AG04449 (cell line): ENCODE measurements at regions not wholly inside any gene's neighbourhood (a gene's known extent, or its start where the extent isn't known, plus 50 kb on each side); places are given as distances from the start of the nearest gene placed in this dataset.

Source experiments
- CTCF ChIA-PET: fragments of 350-600 bp; formaldehyde crosslinking; extraction: SDS; loops from one replicate; lab custom pipeline; 2021; ENCODE audit warnings: antibody characterized with exemption; lab: Yijun Ruan, JAX
- POLR2A ChIA-PET: fragments of 400-600, 350-600 bp; formaldehyde crosslinking; extraction: SDS; loops from one replicate; lab custom pipeline; 2020; ENCODE audit warnings: antibody characterized with exemption, inconsistent platforms; lab: Yijun Ruan, JAX
- DNase-seq: peaks from one replicate; pipeline ENCODE4 v3.0.0-alpha.2; 2010; ENCODE audit warnings: low read depth, low spot score
- H3K4me3 ChIP-seq: 2 replicates; pipeline ENCODE4 v1.5.1; 2011; ENCODE audit warnings: low read depth, mild to moderate bottlenecking, control low read depth, low read length
- TF ChIP-seq, protein P1 (sequence below): IDR thresholded peaks from one replicate; pipeline ENCODE4 v1.5.1; 2011; ENCODE audit warnings: mild to moderate bottlenecking, moderate library complexity, low read length, control low read depth, inconsistent platforms; ENCODE audit not compliant: insufficient read depth; ENCODE audit errors: missing control alignments

DNA sequence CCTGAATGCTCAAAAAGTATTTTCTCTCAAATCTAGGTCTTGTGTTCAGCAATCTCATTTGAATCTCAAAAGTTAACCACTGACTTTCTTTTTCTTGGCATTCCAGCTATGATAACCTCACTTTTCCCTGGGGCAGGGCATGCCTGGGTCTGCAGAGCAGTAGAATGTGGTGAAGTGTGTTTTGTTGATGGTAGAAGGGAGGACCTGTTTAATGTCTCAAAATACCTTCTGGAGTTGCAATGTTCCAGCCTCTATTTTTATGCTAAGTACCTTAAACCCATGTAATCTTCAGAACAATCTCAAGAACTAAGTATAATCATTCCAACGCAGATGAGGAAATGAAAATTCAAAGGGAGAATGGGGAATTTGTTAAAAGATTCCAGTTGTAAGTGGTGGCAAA is 82.1 kb upstream of the FUT8 start:
- TF ChIP-seq, protein P1, sequence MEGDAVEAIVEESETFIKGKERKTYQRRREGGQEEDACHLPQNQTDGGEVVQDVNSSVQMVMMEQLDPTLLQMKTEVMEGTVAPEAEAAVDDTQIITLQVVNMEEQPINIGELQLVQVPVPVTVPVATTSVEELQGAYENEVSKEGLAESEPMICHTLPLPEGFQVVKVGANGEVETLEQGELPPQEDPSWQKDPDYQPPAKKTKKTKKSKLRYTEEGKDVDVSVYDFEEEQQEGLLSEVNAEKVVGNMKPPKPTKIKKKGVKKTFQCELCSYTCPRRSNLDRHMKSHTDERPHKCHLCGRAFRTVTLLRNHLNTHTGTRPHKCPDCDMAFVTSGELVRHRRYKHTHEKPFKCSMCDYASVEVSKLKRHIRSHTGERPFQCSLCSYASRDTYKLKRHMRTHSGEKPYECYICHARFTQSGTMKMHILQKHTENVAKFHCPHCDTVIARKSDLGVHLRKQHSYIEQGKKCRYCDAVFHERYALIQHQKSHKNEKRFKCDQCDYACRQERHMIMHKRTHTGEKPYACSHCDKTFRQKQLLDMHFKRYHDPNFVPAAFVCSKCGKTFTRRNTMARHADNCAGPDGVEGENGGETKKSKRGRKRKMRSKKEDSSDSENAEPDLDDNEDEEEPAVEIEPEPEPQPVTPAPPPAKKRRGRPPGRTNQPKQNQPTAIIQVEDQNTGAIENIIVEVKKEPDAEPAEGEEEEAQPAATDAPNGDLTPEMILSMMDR: no peak
- ChIA-PET CTCF (no interaction called here), POLR2A (no interaction called here)
- DNase-seq: no peak
- H3K4me3 ChIP-seq: no peak overlapping the region

DNA sequence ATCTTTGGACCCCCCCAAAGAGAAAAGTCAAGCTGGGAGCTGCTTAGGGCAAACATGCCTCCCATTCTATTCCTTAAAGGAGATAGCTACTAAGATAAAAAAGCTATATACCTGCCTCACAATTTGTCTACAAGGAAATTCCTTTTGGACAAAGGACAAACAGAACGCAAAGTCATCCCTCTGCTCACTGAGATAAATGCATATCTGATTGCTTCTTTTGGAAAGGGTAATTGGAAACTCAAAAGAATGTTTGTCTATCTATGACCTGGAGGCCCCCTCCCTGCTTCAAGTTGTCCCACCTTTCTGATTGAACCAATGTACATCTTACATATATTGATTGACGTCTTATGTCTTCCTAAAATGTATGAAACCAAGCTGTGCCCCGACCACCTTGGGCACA is 80.9 kb upstream of the FUT8 start:
- no peak overlapping the region for H3K4me3 ChIP-seq
- ChIA-PET CTCF (no interaction called here), POLR2A (interaction anchor here (1.4 kb wide), 1 partner anchor 80 kb away, joined by 5 read pairs; the partner anchor contains the start of gene FUT8)
- DNase-seq: no peak
- TF ChIP-seq, protein P1: no peak

DNA sequence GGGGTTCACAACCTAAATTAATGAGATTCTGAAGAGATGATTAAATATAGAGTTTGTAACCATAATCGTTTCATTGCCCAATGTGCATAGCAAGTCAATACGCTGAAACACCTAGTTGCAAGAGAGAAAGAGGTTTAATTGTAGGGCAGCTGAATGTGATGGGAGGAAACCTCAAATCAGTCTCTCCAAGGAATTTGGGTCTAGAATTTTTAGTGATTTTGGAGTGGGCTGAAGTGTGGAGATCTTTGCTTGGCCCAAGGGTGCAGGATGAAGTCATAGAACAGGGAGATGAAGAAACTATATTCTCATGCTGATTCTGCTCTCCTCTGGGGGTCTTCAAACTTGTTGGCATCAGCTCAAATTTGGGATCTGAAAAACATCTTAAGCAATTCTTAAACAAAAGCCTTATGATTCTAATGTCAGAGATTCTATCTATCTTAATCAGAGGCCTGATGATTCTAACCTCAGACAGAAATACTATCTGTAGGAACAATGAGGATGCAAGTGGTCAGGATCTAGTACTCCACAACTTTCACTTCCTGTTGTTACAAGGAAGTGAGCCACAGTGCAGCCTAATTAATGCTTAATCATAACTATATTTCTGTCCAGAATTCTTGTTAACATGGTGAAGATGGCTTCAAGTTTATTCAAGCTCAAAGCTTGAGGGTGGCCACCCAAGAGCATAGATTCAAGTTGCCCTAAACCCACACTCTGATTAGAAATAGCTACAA is 80.2 kb upstream of the FUT8 start:
- ChIA-PET CTCF (interaction anchor here (0.7 to 1.2 kb wide), 3 partner anchors 11 to 27 kb away, joined by 3 read pairs; no protein-coding TSS in a partner anchor), POLR2A (interaction anchor here (1.4 kb wide), 1 partner anchor 80 kb away, joined by 5 read pairs; the partner anchor contains the start of gene FUT8)
- H3K4me3 ChIP-seq: no peak overlapping the region
- TF ChIP-seq, protein P1: no peak
- no peak for DNase-seq

DNA sequence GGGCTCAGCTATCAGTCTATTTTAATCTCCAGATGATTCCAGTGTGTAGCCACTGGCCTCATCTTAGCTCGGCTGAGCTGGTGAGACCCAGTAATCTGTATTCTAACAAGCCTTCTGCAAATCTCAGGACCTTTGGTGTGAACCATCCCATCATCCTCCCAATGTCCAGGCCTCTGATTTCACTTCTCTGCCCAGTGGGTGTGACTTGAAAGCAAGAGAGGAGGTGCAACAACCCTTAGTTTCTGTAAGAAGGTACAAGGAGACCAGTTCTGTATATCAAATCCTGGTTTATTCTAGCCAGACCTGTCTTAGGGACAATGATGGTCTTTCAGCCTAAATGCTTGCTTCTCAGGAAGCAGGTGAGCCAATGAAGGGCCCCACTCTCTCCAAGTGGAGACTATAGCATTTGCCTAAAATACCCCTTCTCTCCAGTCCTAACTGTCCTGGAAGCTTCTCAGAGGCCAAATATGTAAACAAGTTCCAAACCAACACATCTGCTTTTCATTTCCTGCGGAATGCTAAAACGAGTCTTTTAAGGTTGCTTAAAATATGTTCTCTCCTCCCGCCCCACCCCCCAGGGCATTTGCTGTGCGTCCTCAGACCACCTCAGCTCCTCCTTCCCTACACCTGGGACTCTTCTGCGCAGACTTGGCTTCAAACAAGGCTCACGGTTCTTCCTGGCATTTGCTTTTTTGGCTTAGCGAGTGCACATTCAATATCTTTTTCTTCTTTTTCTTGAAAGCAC is 78.4 kb upstream of the FUT8 start:
- ChIA-PET CTCF (no interaction called here), POLR2A (no interaction called here)
- peak; percentile 55 for DNase-seq
- TF ChIP-seq, protein P1: no peak
- H3K4me3 ChIP-seq: no peak overlapping the region

DNA sequence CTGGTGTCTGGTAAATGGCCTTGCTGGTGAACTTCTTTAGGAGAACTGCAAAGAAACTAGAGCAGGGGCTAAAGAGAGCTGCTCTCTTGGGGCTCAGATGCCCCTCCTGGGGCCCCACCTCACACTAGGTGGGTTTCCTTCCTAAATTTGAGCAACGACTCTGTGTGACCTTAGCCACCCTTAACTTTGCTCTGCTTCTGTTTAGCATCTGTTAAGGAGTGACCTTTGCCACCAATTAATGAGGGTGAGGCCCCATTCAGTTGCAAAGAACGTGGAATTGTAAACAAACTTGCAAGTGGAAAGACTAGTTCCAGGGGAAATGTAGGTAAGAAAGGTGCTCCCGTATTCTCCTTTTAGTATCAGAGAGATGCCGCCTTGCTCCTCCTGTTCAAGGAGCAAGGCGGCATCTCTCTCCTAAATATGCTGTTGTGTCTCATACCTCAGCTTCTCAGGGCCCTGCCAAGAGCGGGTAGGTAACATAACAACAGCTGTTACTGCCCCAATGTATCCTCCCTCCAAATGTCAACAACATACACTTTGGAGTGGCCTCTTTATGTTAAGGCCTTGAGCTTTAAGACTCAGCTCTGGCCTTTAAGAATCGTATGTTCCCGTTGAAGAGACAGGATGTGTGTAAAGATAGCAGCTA is 77.6 kb upstream of the FUT8 start:
- ChIA-PET CTCF (interaction anchor here (1.0 to 1.9 kb wide), 3 partner anchors 10 to 31 kb away, joined by 3 to 6 read pairs (median 3); no protein-coding TSS in a partner anchor), POLR2A (interaction anchor here (0.7 kb wide), 1 partner anchor 45 kb away, joined by 4 read pairs; no protein-coding TSS in a partner anchor)
- DNase-seq: no peak
- TF ChIP-seq, protein P1: no peak
- H3K4me3 ChIP-seq: no peak overlapping the region
